DMS53 treated with DMSO at 0.1 percent for 48 hours (cell line): ENCODE measurements at regions not wholly inside any gene's neighbourhood (a gene's known extent, or its start where the extent isn't known, plus 50 kb on each side); places are given as distances from the start of the nearest gene placed in this dataset.
"Not testable (repeated sequence)": the region's sequence is repeated elsewhere in the genome, so short reads cannot be mapped to it uniquely, and the experiment has no call there.

Experiments
- DNase-seq: peaks from one replicate; lab custom pipeline; 2025; ENCODE audit not compliant: unreplicated experiment; lab: John Stamatoyannopoulos, UW

DNA sequence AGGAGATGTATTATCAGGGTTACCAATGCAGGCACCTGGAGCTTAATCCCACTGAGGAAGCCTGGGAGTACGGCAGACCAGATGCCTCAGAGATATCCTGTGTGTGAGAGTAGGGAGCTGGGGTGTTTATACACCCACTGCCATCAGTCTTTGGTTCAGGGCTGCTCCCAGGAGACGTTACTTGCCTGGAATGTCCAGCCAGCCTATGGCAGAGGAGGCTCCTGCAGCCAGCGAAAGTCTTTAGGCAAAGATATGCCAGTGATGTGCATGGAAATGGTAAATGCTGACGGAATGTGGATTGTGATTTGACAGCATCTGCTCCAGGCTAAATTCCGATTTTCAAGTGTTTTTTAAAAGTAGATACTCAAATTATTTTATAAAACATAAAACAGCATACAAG is 282.0 kb downstream of the BTBD3 start:
- DNase-seq = no peak

DNA sequence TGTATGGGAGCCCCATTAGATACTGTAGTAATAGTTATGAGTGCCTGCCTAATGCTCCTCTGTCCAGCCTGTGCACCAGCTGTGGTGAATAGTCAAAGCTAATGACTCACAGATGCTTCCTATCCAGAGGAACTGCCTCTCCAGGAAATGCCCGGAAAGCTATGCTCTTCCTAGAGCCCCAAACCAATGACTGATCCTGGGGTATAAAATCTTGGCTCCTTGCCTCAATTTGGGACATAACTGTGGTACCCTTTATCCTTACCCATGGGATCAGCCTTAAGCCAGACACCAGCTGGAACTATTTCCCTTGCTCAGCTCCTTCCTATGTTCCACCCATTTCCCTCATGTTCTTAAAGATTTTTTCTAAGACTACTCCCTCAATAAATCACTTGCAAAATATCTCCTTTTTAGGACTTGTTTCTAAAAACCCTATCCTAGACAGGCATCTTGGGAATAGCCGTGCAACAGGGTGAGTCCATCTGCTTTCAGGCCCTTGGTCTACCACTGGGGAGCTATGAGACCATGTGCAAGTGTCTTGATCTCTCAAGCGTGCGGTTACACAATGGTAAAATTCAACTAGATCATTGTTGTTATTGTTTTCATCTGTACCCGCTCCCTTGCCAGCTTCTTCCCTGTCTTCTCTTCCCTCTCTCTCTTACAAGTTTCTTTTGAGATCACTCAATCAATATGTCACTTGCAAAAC is 283.7 kb downstream of the BTBD3 start:
- DNase-seq = peak; percentile 1

DNA sequence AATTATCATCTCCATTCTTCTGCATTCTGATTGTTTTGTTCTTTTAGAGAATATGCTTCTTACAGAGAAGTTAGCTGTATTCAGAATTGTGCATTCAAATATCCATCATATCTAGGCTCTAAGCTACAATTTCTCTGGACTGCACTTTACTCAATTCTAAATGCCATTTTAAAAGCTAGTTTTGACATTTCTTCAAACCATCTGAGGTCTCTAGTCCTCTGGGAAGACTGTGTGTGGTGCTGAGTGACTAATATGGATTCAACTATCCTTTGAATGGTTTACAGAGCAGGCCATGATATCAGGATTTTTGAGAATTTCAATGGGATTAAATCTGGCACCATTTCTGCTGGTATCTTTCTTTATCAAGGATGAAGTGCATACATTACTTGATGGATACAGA is 285.7 kb downstream of the BTBD3 start:
- no peak for DNase-seq

DNA sequence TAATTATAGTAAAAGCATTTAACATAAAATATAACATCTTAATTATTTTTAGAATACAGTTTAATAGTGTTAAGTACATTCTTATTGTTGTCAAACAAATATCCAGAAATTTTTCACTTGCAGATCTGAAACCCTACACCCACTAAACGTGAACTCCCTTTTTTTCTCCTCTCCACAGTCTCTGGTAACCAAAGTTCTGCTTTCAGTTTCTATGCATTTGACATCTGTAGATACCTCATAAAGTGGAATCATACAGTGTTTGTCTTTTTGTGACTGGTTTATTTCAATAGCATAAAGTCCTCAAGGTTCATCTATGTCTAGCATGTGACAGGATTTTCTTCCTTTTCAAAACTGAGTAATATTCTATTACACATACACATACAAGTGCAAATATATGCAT is 286.3 kb downstream of the BTBD3 start:
- DNase-seq = no peak

DNA sequence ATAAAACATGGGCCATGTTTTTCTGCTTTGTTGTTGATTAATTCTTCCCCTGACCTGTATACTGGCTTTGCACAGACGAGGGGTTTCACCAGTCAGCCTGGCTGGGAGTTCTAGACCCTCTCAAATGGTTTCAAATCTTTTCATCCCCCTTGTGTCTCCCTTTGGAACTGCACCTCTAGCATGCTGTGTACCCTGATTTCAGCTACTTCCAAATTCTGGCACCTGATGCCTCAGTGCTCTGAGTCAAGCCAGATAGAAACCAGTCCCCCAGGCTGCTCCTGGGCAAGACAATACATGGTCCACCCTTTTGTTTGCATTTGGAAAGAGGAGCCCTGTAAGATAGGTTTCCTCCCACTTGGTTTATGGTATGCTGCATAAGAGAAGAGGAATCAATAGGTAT is 290.2 kb downstream of the BTBD3 start:
- peak; percentile 12 for DNase-seq

DNA sequence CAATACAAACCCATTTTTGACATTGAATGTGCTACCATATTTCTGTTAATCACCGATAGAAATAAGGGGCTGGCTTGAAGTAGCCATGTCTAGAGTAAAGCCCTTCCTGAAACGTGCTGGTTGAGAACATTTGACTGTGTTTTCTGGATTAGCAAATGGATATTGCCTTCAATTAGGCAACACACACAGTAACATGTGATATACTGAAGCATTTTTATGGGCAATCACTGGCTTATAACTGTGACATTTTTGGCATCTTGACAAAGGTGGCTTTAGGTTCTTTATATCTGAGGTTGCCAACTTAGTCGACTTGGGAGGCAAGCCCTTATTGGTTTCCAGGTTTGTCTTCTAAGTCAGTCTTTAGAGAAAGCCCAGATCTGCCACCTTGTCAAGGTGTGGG is 292.9 kb downstream of the BTBD3 start:
- DNase-seq = no peak

DNA sequence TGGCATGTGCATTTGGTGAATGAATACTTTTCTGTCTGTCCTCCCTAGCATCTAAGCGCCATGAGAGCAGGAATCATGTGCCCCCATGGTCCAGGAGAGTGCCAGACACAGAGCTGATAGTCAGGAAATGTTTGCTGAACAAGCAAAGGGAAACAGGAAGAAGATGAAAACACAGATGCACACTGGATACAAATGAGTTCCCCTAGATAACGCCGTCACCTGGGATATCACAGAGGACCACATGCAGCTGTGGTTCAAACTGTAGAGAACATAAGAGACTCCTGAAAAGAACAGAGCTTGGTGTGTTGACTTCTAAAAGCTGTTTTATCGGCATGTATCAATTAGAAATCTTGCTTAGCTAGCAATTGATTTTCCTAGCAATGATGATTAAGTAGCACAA is 293.7 kb downstream of the BTBD3 start:
- no peak for DNase-seq

DNA sequence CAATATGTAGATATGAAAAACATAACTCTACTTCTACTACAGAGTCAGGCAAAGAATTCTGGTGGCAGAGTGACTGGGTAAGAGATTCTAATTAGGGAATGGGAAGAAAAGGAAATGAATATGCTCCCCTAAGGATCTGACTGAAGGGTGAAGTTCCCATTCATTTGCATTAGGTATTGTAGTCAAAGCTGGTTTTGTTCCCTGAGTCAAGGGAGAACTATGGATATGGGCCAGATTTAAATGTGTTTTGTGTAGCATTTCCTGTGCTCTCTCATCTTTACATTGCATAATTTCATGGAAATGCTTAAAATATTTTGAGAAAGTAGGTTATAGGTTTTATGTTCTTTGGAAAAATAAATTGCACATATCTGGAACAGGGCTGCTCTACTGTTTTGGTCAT is 299.7 kb downstream of the BTBD3 start:
- DNase-seq = no peak

DNA sequence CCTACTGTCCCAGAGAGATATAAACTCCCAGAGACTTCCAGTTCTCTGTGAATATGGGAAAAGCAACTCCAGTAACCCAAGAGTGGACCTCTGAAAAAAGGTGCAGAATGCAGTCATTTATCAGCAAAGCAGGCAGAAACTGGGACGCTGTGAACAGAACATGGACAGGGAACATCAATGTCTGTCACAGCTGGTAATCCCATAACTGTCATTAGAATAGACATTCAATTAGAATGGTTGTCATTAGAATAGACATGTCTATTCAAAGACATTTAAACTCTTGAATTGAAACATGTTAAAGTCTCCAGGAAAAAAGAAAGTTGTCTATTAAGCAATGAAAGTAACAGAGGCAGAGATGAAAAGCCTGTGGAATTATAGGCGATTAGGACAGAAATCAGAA is 302.1 kb downstream of the BTBD3 start:
- DNase-seq = no peak

DNA sequence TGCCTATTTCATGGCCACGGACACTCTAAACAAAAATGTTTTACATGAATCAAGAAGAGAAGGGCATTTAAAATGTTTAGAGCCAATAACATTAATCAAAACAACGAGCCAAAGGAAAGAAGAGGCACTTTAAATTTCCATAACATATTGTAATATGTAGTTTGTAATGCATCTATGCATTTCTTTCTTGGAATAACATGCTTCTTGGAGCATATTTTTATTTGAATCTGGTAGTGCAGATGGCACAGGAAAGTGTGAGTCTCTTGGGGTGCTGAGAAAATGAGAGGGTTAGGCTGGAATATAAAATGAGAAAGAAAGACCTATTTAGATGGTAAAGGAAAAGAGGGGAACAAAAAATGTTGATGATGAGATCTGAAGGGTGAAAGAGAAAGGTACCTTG is 305.4 kb downstream of the BTBD3 start:
- no peak for DNase-seq

DNA sequence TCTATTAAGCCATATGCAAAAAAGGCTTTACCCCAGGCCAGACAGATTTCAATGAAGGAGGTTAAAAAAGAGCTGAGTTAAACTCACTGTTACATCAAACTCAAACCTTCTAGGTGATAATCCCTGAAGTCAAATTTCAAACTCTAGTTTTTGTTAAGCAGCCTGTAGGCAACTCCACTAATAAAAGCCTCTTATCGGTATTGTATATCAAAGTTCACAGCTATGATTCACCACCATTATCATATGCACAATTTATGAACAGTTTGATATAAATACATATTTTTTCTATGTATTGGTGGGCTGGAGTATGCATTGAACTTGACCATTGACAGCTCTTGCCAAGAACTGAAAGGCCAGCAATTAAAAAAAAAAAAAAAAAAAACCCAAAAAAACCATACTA is 308.2 kb downstream of the BTBD3 start:
- no peak for DNase-seq

DNA sequence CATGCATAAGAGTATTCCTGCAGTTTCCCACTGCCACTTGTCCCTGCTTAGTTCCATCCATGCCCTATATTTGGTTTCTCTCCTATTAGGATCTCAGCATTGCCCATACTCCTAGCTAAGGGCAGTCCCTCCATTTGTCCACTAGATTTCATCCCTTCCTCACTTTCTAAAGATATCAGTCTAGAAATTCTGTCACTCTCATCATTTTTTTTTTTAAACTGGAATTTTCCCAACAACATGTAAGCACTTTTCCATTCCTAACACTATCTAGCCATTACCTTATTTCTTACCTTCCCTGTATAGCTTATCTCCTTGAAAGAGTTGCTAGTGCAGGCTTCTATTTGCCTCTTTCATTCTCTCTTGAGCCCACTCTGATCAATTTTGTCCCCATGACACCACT is 312.2 kb downstream of the BTBD3 start:
- DNase-seq = no peak

DNA sequence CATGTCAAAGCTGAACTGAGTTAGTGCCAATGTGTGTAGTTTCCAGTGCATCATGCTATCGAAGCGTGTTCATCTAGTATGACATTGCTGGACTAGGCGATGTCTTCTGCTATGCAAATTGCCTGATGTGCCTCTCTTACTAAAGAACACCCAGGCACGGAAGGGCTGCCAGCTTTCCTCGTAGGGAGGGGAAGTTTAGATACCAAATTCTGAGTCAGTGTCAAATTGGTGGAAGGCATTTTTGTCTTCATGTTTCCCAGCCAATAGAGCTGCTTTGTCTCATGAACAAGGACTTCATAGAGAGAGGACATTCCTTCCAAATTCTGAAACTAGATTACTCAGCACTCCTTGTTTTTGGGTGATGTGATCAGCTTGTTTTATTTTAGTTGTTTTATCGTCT is 320.1 kb downstream of the BTBD3 start:
- no peak for DNase-seq

DNA sequence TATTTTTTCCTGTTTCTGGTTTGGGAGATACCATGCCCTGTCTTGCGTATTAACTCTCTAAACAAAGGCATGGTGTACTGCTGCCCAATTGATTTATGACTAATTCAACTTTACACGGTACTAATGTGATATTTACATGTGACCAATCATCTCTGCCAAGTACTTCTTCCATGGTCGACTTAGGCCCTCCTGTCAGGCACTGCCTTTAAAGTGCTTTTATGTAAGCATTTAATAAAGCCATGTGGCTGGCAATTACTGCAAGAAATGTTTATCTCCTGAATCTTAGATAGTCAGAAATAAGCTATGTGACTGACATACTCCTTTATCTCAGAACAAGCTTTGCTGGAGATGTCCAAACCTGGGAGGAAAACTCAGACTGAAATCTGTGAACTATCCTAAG is 323.4 kb downstream of the BTBD3 start:
- no peak for DNase-seq

DNA sequence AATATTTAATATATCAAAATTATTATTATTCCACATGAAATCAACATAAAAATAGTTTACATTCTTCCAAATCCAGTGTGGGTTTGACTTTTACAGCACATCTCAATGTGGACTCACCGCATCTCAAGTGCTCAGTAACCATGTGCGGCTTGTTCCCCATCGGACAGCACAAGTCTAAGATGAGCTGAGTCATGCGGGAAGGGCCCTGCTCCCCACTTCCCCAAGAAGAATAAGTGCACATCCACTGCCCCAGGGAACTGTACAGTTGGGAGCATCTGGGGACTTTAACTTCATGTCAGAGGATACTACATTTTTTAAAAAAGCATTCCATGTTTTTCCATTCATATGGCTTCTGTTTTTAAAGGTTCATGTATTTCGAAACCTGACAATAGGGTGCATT is 325.6 kb downstream of the BTBD3 start:
- DNase-seq = no peak

DNA sequence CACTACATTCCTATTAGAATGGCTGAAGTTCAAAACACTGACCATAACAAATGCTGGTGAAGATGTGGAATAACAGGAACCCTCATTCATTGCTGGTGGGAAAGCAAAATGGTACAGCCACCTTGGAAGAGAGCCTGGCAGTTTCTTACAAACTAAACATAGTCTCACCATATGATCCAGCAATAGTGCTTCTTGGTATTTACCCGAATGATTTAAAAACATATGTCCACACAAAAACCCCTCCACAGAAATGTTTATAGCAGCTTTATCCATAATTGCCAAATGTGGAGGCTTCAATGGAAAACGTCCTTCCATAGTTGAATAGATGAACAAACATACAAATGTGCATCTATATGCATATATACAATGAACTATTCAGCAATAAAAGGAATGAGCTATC is 330.8 kb downstream of the BTBD3 start:
- no peak for DNase-seq

DNA sequence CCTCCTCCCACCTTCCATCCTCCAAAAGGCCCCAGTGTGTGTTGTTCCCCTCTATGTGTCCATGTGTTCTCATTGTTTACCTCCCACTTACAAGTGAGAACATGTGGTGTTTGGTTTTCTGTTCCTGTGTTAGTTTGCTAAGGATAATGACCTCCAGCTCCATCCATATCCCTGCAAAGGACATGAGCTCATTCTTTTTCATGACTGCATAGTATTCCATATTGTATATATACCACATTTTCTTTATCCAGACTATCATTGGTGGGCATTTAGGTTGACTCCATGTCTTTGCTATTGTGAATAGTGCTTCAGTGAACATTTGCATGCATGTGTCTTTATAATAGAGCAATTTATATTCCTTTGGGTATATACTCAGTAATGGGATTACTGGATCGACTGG is 333.0 kb downstream of the BTBD3 start:
- not testable (repeated sequence) for DNase-seq

DNA sequence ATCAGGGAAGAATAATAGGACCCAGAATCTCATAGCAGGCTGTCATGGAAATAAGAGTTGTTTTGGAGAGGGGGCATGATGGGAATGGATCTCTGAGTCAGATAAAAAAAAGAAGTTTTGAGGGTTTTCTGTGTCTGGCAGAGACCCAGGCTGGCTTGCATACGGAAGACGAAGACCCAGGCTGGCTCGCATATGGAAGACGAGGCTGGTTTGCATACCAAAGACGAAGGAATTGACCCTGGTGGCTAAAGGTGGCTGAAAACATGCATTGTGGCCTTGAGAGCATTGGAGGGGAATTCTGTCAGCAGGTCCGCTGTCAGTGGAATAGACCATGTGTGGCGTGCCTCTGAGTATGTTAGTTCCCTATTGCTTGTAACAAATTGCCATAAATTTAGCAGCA is 335.1 kb downstream of the BTBD3 start:
- no peak for DNase-seq

DNA sequence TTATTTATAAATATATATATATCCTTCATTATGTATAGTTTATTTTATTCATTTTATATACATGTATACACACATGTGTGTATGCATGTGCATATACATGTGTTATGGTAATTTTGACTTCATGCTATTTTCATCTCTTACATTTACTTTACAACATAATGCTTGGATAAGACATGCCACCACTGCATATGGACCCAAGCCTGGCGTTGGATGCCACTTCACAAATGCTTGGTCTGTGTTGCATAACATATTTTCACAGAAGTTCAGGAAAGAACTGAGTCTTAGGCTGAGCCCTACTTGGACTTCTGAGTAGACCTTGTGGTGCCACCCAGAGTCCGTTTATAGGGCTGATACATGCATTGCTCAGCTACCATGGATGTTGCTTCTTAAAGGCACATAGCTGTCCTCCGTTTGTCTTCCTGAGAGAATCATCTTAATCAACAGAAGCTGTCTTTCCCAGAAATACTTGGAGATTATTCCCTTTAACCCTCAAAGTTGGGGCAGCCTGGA is 337.8 kb downstream of the BTBD3 start:
- DNase-seq = no peak

DNA sequence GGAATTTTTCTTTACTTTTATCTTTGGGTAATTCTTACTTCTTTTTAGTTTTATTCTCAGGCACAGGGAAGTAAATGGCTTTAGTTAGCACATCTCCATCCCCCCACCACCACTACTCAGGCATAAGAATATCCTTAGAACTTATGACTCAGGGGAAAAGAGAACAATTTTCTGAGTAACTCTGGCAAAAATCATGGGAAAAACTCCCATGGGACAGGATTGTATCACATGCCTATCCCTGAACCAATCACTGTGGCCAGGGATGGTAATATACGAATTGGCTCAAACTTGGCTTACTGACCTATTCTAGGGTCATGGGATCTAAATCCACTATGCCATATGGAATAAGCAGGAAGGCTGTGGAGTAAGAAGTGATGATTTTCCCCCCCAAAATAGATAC is 339.1 kb downstream of the BTBD3 start:
- DNase-seq = no peak

DNA sequence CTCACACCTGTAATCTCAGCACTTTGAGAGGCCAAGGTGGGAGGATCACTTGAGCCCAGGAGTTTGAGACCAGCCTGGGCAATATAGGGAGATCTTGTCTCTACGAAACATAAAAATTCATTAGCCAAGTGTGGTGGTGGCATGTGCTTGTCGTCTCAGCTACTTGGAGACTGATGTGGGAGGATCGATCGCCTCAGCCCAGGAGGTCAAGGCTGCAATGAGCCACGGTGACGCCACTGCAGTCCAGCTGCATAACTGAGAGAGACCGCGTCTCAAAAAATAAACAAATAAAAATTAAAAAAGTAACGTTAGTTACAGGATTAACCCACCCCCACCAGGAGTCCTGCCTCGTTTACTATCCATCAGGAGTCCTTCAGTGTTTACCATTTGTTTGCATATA is 345.1 kb downstream of the BTBD3 start:
- no peak for DNase-seq

DNA sequence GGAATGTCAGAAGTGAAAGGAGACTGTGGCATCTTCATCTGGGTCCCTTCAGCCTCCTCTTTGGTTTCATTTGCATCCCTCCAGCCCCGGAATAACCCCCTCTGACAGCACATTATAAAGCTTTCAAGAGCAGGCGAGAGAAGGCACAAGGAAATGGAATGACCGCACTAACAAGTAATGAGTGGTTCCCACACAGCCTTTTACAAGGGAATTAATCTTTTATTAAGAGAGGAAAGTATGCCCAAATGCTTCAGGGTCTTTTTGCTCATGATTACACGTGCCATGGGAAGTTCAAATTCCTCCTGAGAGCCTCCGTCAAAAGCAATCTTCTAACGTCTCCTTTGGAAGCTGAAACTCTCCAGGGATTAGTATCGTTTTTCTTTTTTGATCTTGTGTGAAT is 347.0 kb downstream of the BTBD3 start:
- no peak for DNase-seq

DNA sequence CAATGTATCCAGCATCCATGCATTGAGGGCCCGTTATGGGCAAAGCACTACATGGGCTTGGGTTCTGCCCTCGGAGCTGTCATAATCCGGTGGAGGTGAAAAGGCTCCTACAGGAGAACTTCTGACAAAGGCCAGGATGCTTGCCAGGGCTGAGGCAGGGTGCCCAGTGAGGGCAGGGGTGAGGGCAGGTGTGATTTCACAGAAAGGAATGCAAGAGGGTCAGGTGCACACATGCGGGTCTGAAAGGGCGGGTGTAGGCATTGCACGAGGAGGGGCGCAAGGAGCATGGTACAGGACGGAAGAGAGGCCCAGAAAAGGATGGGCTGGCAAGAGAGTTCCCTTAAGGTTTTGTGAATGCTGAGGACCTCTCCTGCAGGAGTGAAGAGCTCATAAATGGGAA is 348.0 kb downstream of the BTBD3 start:
- DNase-seq = no peak
